Left lung (tissue), 4 donors: ENCODE measurements at regions not wholly inside any gene's neighbourhood (a gene's known extent, or its start where the extent isn't known, plus 50 kb on each side); places are given as distances from the start of the nearest gene placed in this dataset.
"Not testable (repeated sequence)": the region's sequence is repeated elsewhere in the genome, so short reads cannot be mapped to it uniquely, and the experiment has no call there.

Experiments
- ATAC-seq: fragments of 200-7000 bp; cut with Tn5 transposase; one replicate; pipeline ENCODE4 v1.9.1; 2020; ENCODE audit warnings: moderate library complexity
- DNase-seq, 4 donors: peaks; one replicate each; pipeline ENCODE4 v3.0.0-alpha.2; 2013 to 2020
- H3K27ac ChIP-seq, 2 donors: fragments of 200-600 bp; sonication (generic) in 1 of 2; one replicate each; pipeline versions ENCODE4 v1.5.0 to v1.8.0; 2020 to 2021
- H3K27me3 ChIP-seq, 2 donors: fragments of 200-600 bp; sonication (generic) in 1 of 2; one replicate each; pipeline versions ENCODE4 v1.5.0 to v1.8.0; 2020 to 2021
- H3K36me3 ChIP-seq, 2 donors: fragments of 200-600 bp; sonication (generic) in 1 of 2; one replicate each; pipeline versions ENCODE4 v1.5.0 to v1.8.0; 2020 to 2021
- H3K4me1 ChIP-seq, 2 donors: fragments of 200-600 bp; one replicate each; pipeline ENCODE4 v1.8.0; 2021
- H3K4me3 ChIP-seq, 2 donors: fragments of 200-600 bp; sonication (generic) in 1 of 2; one replicate each; pipeline versions ENCODE4 v1.5.0 to v1.8.0; 2020 to 2021; ENCODE audit warnings: mild to moderate bottlenecking in 1 of 2
- H3K9me3 ChIP-seq, 2 donors: fragments of 200-600 bp; sonication (generic) in 1 of 2; one replicate each; pipeline versions ENCODE4 v1.5.0 to v1.8.0; 2020 to 2021
- intact Hi-C, 2 donors: fragments of 100-400 bp; cut with DNase I; formaldehyde crosslinking; loops; one replicate each; pipeline versions ENCODE4 v1.11.2 to v1.14.2; 2022
- TF ChIP-seq, protein P1 (sequence below), 2 donors: fragments of 200-600 bp; sonication (generic) in 1 of 2; IDR thresholded peaks; one replicate each; pipeline versions ENCODE4 v1.5.0 to v1.8.0; 2021; ENCODE audit warnings: antibody characterized with exemption in 2 of 2
- donor health status: DM: no; HTN: yes; CAD: no.
- donor health status: DM: no; HTN: no; CAD: no.

DNA sequence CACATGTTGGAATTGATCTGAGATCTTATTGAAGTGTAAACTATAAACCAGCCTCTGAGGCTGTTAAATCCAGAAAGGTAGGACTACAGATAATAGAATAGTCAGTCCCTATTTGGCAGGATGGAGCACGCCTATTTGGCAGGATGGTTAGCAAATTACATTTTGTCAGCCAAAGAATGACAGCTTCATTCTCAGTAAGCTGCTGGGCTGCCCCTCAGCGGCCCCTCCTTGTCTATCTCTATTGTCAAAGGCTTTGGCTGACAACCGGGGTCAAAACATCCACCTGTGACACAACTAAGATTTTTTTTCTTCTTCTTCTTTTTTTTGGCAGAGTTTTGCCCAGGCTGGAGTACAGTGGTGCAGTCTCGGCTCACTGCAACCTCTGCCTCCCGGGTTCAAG is 123.4 kb upstream of the ECI2 start:
- DNase-seq (no peak), ATAC-seq (no peak)
- H3K27me3 ChIP-seq, result no peaks in the 10 kb centered on the region
- peaks cover 0 to 3% of the 10 kb centered on the region in 2 donors for H3K4me1 ChIP-seq
- no peak overlapping the region for H3K27ac ChIP-seq
- no peaks in the 10 kb centered on the region for H3K36me3 ChIP-seq
- no peak overlapping the region for H3K4me3 ChIP-seq
- H3K9me3 ChIP-seq, result no peaks in the 10 kb centered on the region
- intact Hi-C loops, result no loop called here
- TF ChIP-seq, protein P1, sequence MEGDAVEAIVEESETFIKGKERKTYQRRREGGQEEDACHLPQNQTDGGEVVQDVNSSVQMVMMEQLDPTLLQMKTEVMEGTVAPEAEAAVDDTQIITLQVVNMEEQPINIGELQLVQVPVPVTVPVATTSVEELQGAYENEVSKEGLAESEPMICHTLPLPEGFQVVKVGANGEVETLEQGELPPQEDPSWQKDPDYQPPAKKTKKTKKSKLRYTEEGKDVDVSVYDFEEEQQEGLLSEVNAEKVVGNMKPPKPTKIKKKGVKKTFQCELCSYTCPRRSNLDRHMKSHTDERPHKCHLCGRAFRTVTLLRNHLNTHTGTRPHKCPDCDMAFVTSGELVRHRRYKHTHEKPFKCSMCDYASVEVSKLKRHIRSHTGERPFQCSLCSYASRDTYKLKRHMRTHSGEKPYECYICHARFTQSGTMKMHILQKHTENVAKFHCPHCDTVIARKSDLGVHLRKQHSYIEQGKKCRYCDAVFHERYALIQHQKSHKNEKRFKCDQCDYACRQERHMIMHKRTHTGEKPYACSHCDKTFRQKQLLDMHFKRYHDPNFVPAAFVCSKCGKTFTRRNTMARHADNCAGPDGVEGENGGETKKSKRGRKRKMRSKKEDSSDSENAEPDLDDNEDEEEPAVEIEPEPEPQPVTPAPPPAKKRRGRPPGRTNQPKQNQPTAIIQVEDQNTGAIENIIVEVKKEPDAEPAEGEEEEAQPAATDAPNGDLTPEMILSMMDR (IDR thresholded peaks at IDR 0.05), result no peak

DNA sequence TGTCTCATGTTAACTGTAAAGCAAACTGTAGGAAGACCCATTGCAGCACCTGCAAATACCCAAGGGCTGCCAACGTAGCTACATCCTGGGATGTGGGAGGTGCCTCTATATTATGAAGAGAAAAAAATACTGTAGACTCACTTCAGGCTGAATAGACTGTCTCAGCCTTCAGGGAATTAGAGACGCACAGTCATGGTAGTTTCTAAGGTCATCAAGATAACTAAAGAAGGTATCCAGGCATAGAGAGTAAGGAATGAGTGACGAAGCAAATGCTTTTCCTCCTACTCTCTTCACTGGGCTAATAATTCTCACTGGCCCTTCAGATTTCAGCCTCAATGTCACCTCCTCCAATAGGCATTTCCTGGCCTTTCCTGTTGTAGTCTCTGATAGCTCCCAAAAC is 121.6 kb upstream of the ECI2 start:
- Histone ChIP-seq H3K36me3 (no peaks in the 10 kb centered on the region), H3K27ac (no peak overlapping the region), H3K4me3 (no peak overlapping the region), H3K4me1 (peaks cover 0 to 9% of the 10 kb centered on the region in 2 donors), H3K9me3 (no peaks in the 10 kb centered on the region), H3K27me3 (no peaks in the 10 kb centered on the region)
- TF ChIP-seq, protein P1 (IDR thresholded peaks at IDR 0.05), result no peak
- intact Hi-C loops, result no loop called here
- DNase-seq (no peak), ATAC-seq (no peak)

DNA sequence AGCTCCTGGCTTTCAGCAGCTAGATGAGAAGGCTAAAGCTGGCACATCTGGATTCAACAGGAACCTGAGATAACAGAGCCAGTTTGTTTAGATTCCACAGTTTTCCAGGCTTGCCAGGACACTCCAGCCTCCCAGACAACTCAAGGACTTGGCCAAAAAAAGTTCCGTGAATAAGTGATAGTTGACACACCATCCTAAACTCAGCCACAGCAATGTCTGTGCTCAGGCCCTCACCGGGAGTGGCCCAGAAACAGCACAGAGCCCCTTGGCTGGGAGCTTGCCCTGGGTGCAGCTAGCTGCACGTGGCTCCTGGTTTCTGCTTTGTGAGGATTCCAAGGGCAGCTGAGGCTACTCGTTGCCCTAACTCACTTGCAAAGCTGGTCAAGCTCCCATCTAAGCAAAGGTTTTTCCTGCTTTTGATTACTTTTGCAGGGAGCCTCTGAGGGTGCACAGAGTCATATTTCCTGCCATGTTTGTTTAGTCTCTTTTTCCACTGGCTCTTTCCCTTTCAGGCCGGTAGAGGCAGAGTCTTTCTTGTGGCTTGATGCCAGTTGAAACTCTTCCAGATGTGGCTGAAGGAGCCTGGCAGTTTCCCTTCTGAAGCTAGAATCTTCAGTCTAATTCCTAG is 118.3 kb upstream of the ECI2 start:
- TF ChIP-seq, protein P1 (IDR thresholded peaks at IDR 0.05), result peak; percentile 27 to 47
- intact Hi-C loops, result no loop called here

DNA sequence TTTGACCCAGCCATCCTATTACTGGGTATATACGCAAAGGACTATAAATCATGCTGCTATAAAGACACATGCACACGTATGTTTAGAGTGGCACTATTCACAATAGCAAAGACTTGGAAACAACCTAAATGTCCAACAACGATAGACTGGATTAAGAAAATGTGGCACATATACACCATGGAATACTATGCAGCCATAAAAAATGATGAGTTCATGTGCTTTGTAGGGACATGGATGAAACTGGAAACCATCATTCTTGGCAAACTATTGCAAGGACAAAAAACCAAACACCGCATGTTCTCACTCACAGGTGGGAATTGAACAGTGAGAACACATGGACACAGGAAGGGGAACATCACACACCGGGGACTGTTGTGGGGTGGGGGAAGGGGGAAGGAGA is 117.1 kb upstream of the ECI2 start:
- intact Hi-C loops, H3K9me3 ChIP-seq, DNase-seq, H3K27ac ChIP-seq, ATAC-seq, H3K27me3 ChIP-seq, H3K36me3 ChIP-seq, H3K4me1 ChIP-seq, H3K4me3 ChIP-seq: not testable (repeated sequence)

More for the DNA sequence above, 118.3 kb upstream of the ECI2 start:
- no peaks in the 10 kb centered on the region for H3K36me3 ChIP-seq
- peak overlapping the region in 1 of 2 donors; percentile 53 for H3K27ac ChIP-seq
- ATAC-seq (peak; percentile 74), DNase-seq (peak in 2 of 4 donors; percentile 44 to 69)
- H3K9me3 ChIP-seq, result no peaks in the 10 kb centered on the region
- peaks cover 0 to 9% of the 10 kb centered on the region in 2 donors for H3K4me1 ChIP-seq
- H3K27me3 ChIP-seq, result no peaks in the 10 kb centered on the region
- no peak overlapping the region for H3K4me3 ChIP-seq

DNA sequence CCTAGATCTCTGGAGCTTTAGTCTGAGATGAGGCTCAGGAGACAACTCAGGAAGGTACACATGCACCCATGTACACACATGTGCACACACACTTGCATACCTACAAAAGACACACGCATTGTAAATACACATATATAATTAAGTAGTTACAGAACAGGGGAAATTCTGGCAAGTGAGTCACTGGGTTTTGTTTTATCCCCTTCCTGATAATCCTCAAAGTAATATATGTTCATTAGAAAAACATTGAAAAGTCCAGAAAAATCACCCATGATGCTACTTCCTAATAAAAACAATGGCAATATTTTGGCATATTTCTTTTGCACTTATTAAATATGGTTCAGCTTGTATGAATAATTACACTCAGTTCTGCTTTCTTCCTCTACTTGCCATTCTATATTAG is 115.3 kb upstream of the ECI2 start:
- no peak for ATAC-seq
- Histone ChIP-seq H3K27ac (no peak overlapping the region), H3K4me1 (peaks cover 0 to 9% of the 10 kb centered on the region in 2 donors), H3K9me3 (no peaks in the 10 kb centered on the region), H3K4me3 (no peak overlapping the region), H3K36me3 (no peaks in the 10 kb centered on the region), H3K27me3 (no peaks in the 10 kb centered on the region)
- TF ChIP-seq, protein P1 (IDR thresholded peaks at IDR 0.05), result no peak
- intact Hi-C loops, result no loop called here
- no peak for DNase-seq

DNA sequence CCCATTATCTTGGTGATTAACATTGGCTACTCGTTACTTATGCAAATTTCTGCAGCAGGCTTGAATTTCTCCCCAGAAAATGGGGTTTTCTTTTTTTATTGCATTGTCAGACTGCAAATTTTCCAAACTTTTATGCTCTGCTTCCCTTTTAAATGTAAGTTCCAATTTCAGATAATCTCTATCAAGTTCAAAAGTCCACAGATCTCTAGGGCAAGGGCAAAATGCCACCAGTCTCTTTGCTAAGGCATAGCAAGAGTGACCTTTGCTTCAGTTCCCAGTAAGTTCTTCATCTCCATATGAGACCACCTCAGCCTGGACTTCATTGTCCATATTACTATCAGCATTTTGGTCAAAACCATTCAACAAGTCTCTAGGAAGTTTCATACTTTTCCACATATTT is 108.5 kb upstream of the ECI2 start:
- H3K27me3 ChIP-seq, H3K27ac ChIP-seq, ATAC-seq, H3K36me3 ChIP-seq, H3K4me1 ChIP-seq, H3K4me3 ChIP-seq, DNase-seq, intact Hi-C loops: not testable (repeated sequence)
- H3K9me3 ChIP-seq, result peaks cover 0 to 19% of the 10 kb centered on the region in 2 donors
